BJ (cell line): ENCODE measurements at regions not wholly inside any gene's neighbourhood (a gene's known extent, or its start where the extent isn't known, plus 50 kb on each side); places are given as distances from the start of the nearest gene placed in this dataset.

ENCODE experiments used
- CTCF ChIA-PET: fragments of 350-600 bp; formaldehyde crosslinking; extraction: SDS; loops from one replicate; lab custom pipeline; 2021; ENCODE audit warnings: antibody characterized with exemption, inconsistent platforms; lab: Yijun Ruan, JAX
- POLR2A ChIA-PET: fragments of 300-600 bp; sonication (Branson Sonifier 250); formaldehyde crosslinking; extraction: SDS; loops from one replicate; lab custom pipeline; 2021; ENCODE audit warnings: antibody characterized with exemption; lab: Charles Lee
- DNase-seq: peaks from one replicate; pipeline ENCODE4 v3.0.0-alpha.2; 2011; ENCODE audit warnings: low read depth
- H3K27me3 ChIP-seq: 2 replicates; pipeline ENCODE4 v1.6.0; 2011; ENCODE audit warnings: low read length; ENCODE audit not compliant: control insufficient read depth, insufficient read depth
- H3K36me3 ChIP-seq: 2 replicates; pipeline ENCODE4 v1.5.1; 2011; ENCODE audit warnings: low read length; ENCODE audit not compliant: control insufficient read depth, insufficient read depth
- H3K4me3 ChIP-seq: 2 replicates; pipeline ENCODE4 v1.5.1; 2011; ENCODE audit warnings: low read depth, mild to moderate bottlenecking, control low read depth, low read length
- CTCF ChIP-seq: IDR thresholded peaks from 2 replicates; pipeline ENCODE4 v1.5.1; 2011; ENCODE audit warnings: low read depth, mild to moderate bottlenecking, control low read depth, inconsistent platforms, low read length, moderate library complexity; ENCODE audit not compliant: insufficient read depth

- Histone ChIP-seq H3K4me3 (no peak overlapping the region), H3K27me3 (no peaks in the 10 kb centered on the region), H3K36me3 (no peaks in the 10 kb centered on the region)
- no peak for DNase-seq
- ChIA-PET CTCF (no interaction called here), POLR2A (no interaction called here)
- TF ChIP-seq CTCF: no peak
Measured at GRCh38 chr2:236394571-236394970, 130.4 kb upstream of the ASB18 start.

- no peak for TF ChIP-seq CTCF
- DNase-seq: no peak
- POLR2A ChIA-PET: no interaction called here
- H3K36me3 ChIP-seq: no peaks in the 10 kb centered on the region
- H3K4me3 ChIP-seq: no peak overlapping the region
- no peaks in the 10 kb centered on the region for H3K27me3 ChIP-seq
- CTCF ChIA-PET: no interaction called here
Measured at GRCh38 chr2:236395067-236395466, 130.9 kb upstream of the ASB18 start.

- DNase-seq: no peak
- ChIA-PET CTCF (no interaction called here), POLR2A (no interaction called here)
Measured at GRCh38 chr2:236396818-236397350, 132.7 kb upstream of the ASB18 start.

GRCh38 chr2:236397681-236398080 lies 133.5 kb upstream of the ASB18 start:
- POLR2A ChIA-PET: no interaction called here
- no peak overlapping the region for H3K4me3 ChIP-seq
- no peak for TF ChIP-seq CTCF
- no peaks in the 10 kb centered on the region for H3K27me3 ChIP-seq
- H3K36me3 ChIP-seq: no peaks in the 10 kb centered on the region
- DNase-seq: no peak
- CTCF ChIA-PET: no interaction called here

More at GRCh38 chr2:236396818-236397350, 132.7 kb upstream of the ASB18 start:
- no peak overlapping the region for H3K4me3 ChIP-seq
- TF ChIP-seq CTCF: no peak
- no peaks in the 10 kb centered on the region for H3K27me3 ChIP-seq
- H3K36me3 ChIP-seq: no peaks in the 10 kb centered on the region

GRCh38 chr2:236399409-236399808 lies 135.2 kb upstream of the ASB18 start:
- no peaks in the 10 kb centered on the region for H3K36me3 ChIP-seq
- CTCF ChIA-PET: no interaction called here
- H3K4me3 ChIP-seq: no peak overlapping the region
- no peaks in the 10 kb centered on the region for H3K27me3 ChIP-seq
- POLR2A ChIA-PET: no interaction called here
- TF ChIP-seq CTCF: no peak
- no peak for DNase-seq
